Right lobe of liver (tissue), 6 donors: ENCODE measurements at regions not wholly inside any gene's neighbourhood (a gene's known extent, or its start where the extent isn't known, plus 50 kb on each side); places are given as distances from the start of the nearest gene placed in this dataset.

Experiments used
- ATAC-seq, 4 donors: fragments of 200-7000 bp; cut with Tn5 transposase; one replicate each; pipeline ENCODE4 v1.9.1; 2020; ENCODE audit warnings: mild to moderate bottlenecking in 4 of 4, moderate library complexity in 4 of 4
- DNase-seq, 3 donors: peaks; one replicate each; pipeline ENCODE4 v3.0.0-alpha.2; 2020
- H3K27ac ChIP-seq, 3 donors: fragments of 200-600 bp; one replicate each; pipeline ENCODE4 v1.8.0; 2022
- H3K27me3 ChIP-seq, 2 donors: fragments of 200-600 bp; one replicate each; pipeline ENCODE4 v1.8.0; 2022
- H3K36me3 ChIP-seq, 4 donors: fragments of 200-600 bp; sonication (generic) in 1 of 4; one replicate each; pipeline versions ENCODE4 v1.5.1 to v1.8.0; 2017 to 2022; ENCODE audit warnings: control low read depth in 1 of 4
- H3K4me1 ChIP-seq, 4 donors: fragments of 200-600 bp; sonication (generic) in 1 of 4; one replicate each; pipeline versions ENCODE4 v1.5.1 to v1.8.0; 2017 to 2022; ENCODE audit warnings: control low read depth in 1 of 4
- H3K4me3 ChIP-seq, 3 donors: fragments of 200-600 bp; one replicate each; pipeline ENCODE4 v1.8.0; 2022
- H3K9me3 ChIP-seq, 4 donors: fragments of 200-600 bp; sonication (generic) in 1 of 4; one replicate each; pipeline versions ENCODE4 v1.5.1 to v1.8.0; 2017 to 2022; ENCODE audit warnings: control low read depth in 1 of 4
- POLR2A ChIP-seq: fragments of 450-650 bp; IDR thresholded peaks from one replicate; pipeline ENCODE4 v1.6.1; 2017; ENCODE audit warnings: antibody characterized with exemption, mild to moderate bottlenecking
- WGBS: methylation state at CpG from one replicate; pipeline ENCODE4 v1.1.6; 2018; ENCODE audit warnings: low coverage, low lambda C conversion rate; ENCODE audit not compliant: insufficient coverage; ENCODE audit errors: missing lambda C conversion rate; 5-methylcytosine and 5-hydroxymethylcytosine counted together
- intact Hi-C, 2 donors: fragments of 100-400 bp; cut with DNase I; formaldehyde crosslinking; loops; one replicate each; pipeline versions ENCODE4 v1.11.2 to v1.14.1; 2022
- TF ChIP-seq, protein P1 (sequence below), 4 donors: fragments of 200-600 bp in 3 of 4; fragments of 450-650 bp in 1 of 4; IDR thresholded peaks; one replicate each; pipeline versions ENCODE4 v1.5.1 to v1.8.0; 2016 to 2022; ENCODE audit warnings: antibody characterized with exemption in 4 of 4, mild to moderate bottlenecking in 2 of 4
- donor health status: DM: no; HTN: yes; CAD: no.
- donor health status: DM: no; HTN: no; CAD: no.
- donor health status: DM: no; HTN: no; CAD: no.
- donor health status: DM: no; HTN: yes; CAD: no.
- donor health status: DM: no; HTN: yes; CAD: no.

DNA sequence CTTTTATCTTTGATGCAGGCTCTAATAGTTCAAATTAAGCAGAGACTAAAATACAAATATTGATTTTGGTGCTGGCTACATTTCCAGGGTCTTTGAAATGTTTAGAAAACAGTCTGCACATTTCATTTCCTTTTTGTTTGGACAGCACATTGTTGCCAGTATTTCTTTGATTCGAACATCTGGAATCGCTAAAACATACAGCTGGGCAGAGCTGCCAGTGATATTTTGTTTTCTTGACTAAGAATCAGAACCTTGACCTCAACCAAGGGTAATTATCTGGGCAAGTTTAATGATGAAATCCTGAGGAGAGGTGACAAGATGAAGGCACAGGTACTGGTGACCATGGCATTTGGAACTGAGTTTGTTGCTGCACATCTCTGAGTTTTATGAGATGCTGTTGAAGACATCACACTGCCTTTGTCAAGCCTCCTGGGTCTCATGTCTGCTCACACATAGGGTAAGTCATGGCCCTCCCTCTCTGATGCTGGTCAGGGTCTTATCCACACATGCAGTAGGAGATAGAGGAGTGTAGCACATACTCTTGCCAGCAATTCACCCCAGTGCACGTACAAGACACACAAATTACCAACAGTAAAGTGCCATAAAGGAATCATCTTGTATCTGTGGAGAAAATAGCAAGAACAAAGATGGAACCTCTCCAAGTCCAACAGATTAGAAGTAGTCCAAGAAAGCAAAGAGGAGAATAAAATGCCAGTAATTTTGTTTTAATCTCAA lies 391.9 kb downstream of the RND3 start:
- TF ChIP-seq POLR2A: no peak
- TF ChIP-seq, protein P1, sequence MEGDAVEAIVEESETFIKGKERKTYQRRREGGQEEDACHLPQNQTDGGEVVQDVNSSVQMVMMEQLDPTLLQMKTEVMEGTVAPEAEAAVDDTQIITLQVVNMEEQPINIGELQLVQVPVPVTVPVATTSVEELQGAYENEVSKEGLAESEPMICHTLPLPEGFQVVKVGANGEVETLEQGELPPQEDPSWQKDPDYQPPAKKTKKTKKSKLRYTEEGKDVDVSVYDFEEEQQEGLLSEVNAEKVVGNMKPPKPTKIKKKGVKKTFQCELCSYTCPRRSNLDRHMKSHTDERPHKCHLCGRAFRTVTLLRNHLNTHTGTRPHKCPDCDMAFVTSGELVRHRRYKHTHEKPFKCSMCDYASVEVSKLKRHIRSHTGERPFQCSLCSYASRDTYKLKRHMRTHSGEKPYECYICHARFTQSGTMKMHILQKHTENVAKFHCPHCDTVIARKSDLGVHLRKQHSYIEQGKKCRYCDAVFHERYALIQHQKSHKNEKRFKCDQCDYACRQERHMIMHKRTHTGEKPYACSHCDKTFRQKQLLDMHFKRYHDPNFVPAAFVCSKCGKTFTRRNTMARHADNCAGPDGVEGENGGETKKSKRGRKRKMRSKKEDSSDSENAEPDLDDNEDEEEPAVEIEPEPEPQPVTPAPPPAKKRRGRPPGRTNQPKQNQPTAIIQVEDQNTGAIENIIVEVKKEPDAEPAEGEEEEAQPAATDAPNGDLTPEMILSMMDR (IDR thresholded peaks at IDR 0.05): no peak
- Histone ChIP-seq H3K4me1 (peaks cover 0 to 17% (median 0%) of the 10 kb centered on the region in 4 donors), H3K9me3 (no peaks in the 10 kb centered on the region), H3K36me3 (no peaks in the 10 kb centered on the region), H3K27me3 (no peaks in the 10 kb centered on the region), H3K4me3 (no peak overlapping the region), H3K27ac (no peak overlapping the region)
- WGBS: 33% methylated on average over 3 of the region's 3 CpGs
- DNase-seq (no peak), ATAC-seq (peak in 1 of 4 donors; percentile 19)
- intact Hi-C loops: no loop called here

DNA sequence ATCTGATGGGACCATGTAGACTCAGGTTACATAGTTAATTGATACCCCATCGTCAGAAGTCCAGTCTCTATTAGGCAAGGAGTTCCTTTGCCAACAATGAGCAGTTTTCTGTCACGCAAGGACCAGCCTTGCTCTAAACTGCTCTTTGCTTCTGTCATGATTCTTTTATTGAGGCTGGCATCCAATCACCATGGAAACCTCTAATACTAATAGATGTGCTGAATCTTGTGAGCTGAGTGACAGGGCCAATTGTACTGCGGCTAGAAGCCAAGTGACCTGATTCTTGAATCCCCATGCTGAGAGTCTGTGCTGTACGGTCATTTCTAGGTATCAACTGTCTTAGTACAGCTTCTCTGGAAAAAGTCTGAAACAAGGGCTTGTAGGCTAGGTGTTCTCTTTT lies 395.6 kb downstream of the RND3 start:
- intact Hi-C loops: no loop called here
- H3K27me3 ChIP-seq: no peaks in the 10 kb centered on the region
- DNase-seq (no peak), ATAC-seq (no peak)
- 93% methylated on average over 3 of the region's 4 CpGs for WGBS
- H3K9me3 ChIP-seq: no peaks in the 10 kb centered on the region
- TF ChIP-seq POLR2A: no peak
- TF ChIP-seq, protein P1 (IDR thresholded peaks at IDR 0.05): no peak
- no peaks in the 10 kb centered on the region for H3K36me3 ChIP-seq
- no peak overlapping the region for H3K27ac ChIP-seq
- H3K4me1 ChIP-seq: peaks cover 0 to 4% (median 0%) of the 10 kb centered on the region in 4 donors
- no peak overlapping the region for H3K4me3 ChIP-seq

DNA sequence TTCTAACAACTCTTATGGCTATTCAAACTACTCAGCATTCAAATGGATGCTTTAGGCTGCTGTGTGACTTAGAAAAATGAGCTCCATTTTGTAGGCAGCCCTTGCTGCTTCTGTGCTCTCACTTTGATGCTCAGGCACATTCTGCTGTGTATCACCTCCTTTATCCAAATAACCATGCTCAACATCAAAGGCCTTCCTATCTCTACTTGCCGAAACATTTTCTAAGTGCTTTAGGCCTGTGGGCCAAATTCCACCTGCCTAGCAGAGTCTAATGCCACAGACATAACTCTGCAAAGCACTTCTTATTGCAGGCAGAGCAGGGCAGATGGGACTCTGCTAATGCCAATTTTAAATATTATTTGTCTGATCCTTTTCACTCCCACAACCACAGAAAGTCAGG lies 397.4 kb downstream of the RND3 start:
- Histone ChIP-seq H3K4me3 (no peak overlapping the region), H3K9me3 (no peaks in the 10 kb centered on the region), H3K27ac (no peak overlapping the region), H3K4me1 (no peaks in the 10 kb centered on the region), H3K27me3 (no peaks in the 10 kb centered on the region), H3K36me3 (no peaks in the 10 kb centered on the region)
- ATAC-seq (no peak), DNase-seq (no peak)
- 10% methylated on average over 1 of the region's 1 CpG for WGBS
- intact Hi-C loops: no loop called here
- TF ChIP-seq POLR2A: no peak
- TF ChIP-seq, protein P1 (IDR thresholded peaks at IDR 0.05): no peak

DNA sequence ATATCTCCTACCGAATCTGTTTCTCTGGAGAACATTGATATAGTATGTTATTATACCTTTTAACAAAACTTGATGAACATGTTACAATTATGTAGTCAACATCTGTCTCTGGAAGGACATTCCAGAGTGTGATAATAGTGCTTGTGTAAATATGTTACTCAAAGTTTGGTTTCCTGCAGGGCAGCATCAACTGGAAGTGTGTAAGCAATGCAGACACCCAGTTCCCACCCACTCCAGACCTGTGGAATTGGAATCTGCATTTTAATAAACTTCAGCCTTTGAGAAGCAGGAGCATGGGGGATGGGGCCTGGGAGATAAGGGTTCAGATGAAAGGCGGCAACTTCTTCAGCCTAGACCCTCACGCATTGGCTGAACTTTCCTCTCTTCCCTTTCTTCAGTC lies 398.9 kb downstream of the RND3 start:
- DNase-seq (no peak), ATAC-seq (peak in 1 of 4 donors; percentile 65)
- Histone ChIP-seq H3K27ac (no peak overlapping the region), H3K36me3 (no peaks in the 10 kb centered on the region), H3K4me1 (no peaks in the 10 kb centered on the region), H3K4me3 (no peak overlapping the region), H3K27me3 (no peaks in the 10 kb centered on the region), H3K9me3 (no peaks in the 10 kb centered on the region)
- no peak for TF ChIP-seq POLR2A
- TF ChIP-seq, protein P1 (IDR thresholded peaks at IDR 0.05): no peak
- 61% methylated on average over 1 of the region's 3 CpGs for WGBS
- intact Hi-C loops: no loop called here
